ENCODE measurements at regions not wholly inside any gene's neighbourhood (a gene's known extent, or its start where the extent isn't known, plus 50 kb on each side); places are given as distances from the start of the nearest gene placed in this dataset.
"Not testable (repeated sequence)": the region's sequence is repeated elsewhere in the genome, so short reads cannot be mapped to it uniquely, and the experiment has no call there.

DNA sequence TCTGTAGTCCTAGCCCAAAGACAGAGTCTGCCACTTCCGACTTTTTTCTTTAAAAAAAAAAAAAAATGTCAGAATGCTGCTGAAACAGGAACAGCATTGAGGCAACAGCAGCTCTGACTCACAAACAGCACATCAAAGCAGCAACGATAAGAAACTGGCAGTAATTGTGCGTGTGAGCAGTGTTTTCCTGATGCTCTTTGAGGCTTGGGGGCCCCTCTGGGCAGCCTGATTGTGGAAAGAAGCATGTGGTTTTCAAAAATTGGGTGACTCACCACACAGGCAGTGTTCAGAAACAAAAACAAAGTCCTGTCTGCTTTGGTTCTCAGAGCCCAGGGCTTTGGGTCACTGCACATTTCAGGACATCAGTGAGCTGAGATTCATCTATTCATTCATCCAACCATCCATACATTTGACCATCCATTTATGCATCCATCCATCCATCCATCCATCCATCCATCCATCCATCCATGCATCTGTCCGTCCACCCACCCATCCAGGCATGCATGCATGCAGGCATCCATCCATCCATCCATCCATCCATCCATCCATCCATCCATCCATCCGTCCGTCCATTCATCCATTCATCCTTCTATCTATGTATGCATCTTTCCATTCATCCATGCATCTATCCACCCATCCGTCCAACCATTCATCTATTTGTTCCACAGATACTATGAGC, 308.4 kb downstream of the RPLP1 start:
- no peak for DNase-seq (ENCODE audit: low spot score)

- DNase-seq (ENCODE audit: low spot score): peak; percentile 16
These were observed 309.9 kb downstream of the RPLP1 start for GRCh38 chr15:69762373-69763148.

DNA sequence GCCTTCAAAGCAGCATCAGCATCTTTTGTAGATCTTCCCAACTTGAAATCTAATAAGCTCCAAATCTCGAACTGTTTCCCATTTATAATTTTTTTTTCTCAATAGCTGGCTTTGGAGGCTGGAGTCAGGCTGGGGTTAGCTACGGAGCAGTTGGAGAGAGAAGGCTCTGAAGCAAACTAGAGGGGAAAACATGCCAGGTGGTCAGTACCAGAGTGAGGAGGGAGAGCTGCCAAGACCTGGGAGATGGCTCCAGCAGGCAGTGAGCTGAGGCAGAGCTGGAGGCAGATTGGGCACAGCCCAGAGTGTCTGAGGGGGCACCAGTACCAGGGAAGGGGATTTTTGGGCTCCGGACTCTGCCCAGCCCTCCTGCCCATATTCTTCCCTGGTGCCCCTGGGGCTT, 311.2 kb downstream of the RPLP1 start:
- peak; percentile 18 for DNase-seq (ENCODE audit: low spot score)

DNA sequence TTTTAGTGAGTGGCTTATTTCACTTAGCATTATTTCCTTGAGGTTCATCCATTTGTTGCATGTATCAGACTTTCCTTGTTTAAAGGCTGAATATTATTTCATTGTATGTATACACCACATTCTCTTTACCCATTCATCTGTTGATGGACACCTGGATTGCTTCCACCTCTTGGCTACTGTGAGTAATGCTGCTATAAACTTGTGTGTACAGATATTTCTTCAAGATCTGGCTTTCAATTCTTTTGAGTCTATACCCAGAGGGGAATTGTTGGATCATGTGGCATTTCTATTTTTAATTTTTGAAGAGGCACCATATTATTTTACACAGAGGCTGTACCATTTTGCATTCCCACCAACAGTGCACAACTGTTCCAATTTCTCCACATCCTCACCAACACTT, 313.5 kb downstream of the RPLP1 start:
- DNase-seq (ENCODE audit: low spot score): no peak

DNA sequence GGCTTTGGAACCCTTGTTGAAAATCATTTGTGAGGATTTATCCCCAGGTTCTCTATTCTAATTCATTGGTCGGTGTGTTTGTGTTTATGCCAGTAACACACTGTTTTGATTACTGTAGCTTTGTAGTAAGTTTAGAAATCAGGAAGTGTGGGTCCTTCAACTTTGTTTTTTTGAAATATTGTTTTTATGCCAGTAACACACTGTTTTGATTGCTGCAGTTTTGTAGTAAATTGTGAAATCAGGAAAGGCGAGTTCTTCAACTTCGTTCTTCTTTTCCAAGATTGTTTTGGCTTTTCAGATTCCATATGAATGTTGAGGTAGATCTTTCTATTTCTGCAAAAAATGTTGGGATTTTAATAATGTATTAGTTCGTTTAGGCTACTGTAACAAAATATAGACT, 314.6 kb downstream of the RPLP1 start:
- DNase-seq (ENCODE audit: low spot score): no peak

GRCh38 chr15:69769336-69769735, 316.7 kb downstream of the RPLP1 start:
- not testable (repeated sequence) for DNase-seq (ENCODE audit: low spot score)

GRCh38 chr15:69774258-69774657, 321.6 kb downstream of the RPLP1 start:
- DNase-seq (ENCODE audit: low spot score): not testable (repeated sequence)

- DNase-seq (ENCODE audit: low spot score): not testable (repeated sequence)
These were observed 322.1 kb downstream of the RPLP1 start for GRCh38 chr15:69774711-69775110.

GRCh38 chr15:69777356-69777755, 320.4 kb downstream of the TLE3 start:
- DNase-seq (ENCODE audit: low spot score): no peak

DNA sequence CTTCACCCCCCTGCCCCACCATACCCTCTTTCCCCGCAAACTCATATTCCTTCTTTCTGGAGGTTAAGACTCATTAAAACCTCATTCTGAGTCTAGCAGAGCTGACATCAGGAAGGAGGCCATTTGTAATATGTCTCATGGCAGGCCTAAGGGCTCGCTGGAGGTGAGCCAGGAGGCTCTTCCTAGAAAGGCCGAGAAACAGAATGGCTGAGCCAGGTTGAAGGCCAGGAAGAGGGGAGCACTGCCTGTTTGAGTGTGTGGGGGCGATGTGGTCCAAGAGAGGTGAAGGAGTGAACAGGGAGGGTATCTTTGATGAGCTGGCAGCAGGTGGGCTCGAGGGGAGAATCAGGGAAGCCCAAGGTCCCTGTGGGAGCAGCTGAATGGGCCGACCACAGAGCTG, 317.3 kb downstream of the TLE3 start:
- DNase-seq (ENCODE audit: low spot score): no peak

DNA sequence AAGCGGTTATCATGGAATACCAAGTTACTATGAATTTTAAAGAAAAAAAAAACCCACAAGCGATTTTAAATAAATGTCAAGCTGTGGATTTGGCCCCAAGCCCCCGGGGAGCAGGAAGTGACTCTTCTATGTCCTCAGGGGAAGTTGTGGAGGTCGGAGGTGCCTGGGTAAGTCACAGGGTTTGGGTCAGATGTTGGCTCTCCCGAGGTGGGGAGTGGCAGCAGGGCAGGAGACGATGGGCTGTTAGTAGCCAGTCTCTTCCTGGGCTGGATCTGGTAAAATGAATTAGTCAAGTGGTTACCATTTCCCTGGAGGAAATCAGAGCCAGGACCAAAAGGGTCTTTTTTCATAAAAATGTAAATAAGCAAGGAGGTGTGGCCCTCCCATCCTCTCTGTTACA, 316.7 kb downstream of the TLE3 start:
- no peak for DNase-seq (ENCODE audit: low spot score)

DNA sequence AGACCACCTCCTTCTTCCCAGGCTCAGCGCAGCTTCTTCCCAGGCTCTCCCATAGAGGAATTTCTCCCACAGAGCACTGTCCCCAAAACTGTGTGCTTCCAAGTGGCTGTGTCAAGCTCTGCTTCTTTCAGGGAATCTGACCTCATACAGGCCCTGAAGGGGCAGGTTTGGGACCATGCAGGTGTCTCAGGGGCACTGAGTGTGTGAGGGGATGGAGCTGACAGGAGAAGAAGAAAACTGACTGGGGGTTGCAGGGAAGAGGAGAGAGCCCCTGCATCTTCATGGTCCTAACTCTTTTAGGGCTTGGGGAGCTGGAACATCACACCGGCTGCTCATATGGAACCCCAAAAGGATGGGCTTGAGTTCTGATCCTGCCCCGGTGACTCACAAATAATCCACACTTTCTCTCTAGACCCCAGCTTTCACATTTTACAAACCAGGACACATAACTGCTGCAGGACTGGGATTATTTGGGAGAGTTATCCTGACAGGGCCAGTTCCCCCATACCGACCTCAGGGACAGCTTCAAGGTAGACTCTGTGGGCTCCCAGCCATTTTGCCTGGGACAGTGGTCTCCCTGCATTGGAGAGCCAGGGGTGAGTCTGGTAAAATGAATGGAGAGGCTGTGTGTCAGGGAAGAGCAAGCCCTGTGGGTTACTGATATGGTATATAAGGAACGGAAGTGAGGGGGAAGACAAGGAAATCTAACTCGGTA, 316.1 kb downstream of the TLE3 start:
- no peak for DNase-seq (ENCODE audit: low spot score)

DNA sequence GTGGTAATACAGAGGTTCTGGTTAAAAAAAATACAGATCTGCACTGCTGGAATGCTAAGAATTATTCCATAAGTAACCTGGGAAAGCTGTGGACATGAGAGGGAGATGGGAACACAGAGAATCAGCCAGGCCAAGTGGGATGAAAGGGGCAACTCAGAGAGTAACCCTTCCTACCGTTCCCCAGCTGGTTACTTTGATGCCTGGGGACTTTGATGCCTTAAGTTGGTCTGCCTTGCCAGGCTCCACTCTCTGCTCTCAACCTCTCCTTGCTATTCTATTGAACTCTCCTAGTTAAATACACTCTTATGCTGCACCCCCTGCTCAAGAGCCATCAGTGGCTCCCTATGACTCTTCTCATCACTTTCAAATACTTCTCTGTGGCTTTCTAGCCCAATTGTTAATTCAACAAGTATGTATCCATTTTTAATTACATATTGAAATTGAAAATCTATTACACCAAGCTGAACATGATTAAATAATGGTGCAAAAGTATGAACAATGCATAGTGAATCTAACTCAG, 315.5 kb downstream of the TLE3 start:
- DNase-seq (ENCODE audit: low spot score): no peak

DNA sequence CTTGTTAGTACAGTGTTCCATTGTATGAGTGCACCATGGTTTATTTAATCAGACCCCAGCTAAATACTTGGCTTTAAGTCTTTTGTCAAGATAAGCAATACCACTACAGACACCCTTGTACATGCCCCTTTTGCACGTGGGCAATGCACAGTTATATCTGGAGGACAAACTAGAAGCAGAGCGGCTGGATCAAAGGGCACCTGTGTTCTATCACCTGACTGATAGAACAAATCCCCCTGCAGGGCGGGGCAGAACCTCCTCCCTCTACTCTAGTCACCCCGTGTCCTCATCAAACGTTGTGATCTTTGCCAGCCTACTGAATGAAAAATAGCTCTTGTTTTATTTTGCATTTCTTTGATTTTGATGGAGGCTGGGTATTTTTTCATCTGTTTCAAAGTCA, 314.9 kb downstream of the TLE3 start:
- no peak for DNase-seq (ENCODE audit: low spot score)

GRCh38 chr15:69783211-69783610, 314.5 kb downstream of the TLE3 start:
- DNase-seq (ENCODE audit: low spot score): no peak

DNA sequence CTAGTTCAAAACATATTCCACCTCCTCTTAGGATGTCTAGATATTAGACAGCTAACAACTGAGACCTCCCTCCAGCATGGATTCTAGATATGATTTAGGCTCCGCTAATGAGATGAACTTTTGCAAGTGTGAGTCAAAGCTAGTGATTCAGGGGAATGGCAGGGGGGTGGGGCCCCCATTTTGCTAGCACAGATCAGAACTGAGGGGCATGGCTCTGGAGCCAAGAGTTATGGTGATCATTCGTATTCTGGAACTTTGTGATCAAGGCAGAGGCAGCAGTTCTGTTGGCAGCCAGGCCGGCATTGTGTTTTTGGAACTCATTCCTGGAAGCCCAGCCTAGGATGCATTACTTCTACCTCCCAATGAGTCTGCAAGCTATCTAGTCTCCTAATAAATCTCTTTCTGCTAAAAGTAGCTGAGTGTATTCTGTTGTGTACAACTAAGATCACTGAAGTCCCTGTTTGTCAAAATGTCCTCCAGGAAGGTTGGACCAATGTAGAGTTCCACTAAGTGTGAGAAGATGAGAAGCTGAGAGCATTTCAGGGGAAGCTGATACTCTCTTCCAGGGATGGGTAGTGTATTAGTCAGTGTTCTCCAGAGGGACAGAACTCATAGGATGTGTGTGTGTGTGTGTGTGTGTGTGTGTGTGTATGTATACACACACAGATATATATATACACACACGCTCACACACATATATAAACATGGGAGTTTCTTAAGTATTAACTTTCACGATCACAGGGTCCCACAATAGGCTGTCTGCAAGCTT, 312.7 kb downstream of the TLE3 start:
- no peak for DNase-seq (ENCODE audit: low spot score)

DNA sequence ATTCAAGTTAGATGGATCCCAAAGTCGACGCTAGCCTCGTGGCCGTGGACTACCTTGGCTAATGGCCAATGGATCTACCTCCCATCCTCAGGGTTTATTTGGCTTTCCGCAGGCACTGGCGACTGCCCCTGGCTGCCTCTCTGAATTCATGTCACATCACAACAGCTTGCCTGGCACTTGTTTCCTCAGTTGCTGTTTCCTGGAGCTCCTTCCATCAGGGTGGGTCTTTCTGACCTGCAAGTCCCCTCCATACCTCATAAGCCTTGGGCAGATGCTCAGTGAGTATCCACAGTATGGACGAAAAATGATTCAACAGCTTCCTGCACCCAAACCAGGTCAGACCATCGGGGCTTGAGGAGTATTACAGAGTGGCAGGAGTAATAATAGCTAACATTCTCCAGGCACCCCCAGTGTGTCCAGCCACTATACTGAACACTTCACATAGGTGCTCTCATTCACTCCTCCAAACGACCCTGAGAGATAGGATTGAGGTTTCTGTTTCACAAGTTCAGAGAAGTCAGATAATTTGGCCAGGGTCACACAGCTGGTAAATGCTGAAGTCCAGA, 311.5 kb downstream of the TLE3 start:
- DNase-seq (ENCODE audit: low spot score): no peak

DNA sequence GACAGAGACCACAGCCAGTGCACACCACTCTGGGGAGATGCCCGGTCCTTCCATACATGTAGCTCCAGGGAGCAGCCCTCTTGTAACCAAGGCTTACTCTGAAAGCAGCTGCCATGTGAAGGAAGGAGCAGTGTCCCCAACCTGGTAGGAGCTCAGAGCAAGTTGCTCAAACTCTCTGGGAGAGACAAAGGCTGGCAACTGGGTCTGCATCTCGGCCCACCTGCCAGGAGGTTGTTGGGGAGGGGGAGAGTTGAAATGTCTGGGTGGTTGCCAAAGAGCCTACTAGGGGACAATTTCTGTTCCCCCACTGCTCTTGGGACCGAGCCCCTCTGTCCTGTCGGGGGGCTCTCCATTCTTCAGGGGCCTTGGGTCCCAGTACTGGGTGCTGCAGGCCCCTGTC, 309.9 kb downstream of the TLE3 start:
- no peak for DNase-seq (ENCODE audit: low spot score)

GRCh38 chr15:69789648-69790393, 307.9 kb downstream of the TLE3 start:
- DNase-seq (ENCODE audit: low spot score): no peak

DNA sequence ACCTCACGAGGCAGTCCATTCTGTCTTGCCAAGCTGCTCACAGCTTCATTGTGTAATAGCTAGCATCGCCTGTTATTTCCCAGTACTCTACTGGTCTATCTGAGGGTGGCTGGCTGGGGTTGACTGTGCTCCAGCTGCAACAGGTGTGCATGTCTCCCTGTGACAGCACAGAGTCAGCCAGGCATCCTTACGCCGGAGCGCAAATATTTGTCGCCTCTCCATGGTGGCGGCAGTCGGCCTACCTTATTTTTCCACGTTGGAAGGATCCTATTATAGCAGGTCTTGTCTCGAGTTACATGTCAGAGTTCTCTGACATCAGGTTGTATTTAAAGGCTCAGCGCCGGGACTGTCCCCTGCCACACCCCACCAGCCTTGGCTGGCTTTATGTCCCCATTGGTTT, 307.1 kb downstream of the TLE3 start:
- DNase-seq (ENCODE audit: low spot score): no peak

GRCh38 chr15:69792823-69793222, 304.9 kb downstream of the TLE3 start:
- DNase-seq (ENCODE audit: low spot score): no peak

All from cerebellar cortex (tissue), 1 donor.